ENCODE measurements at regions not wholly inside any gene's neighbourhood (a gene's known extent, or its start where the extent isn't known, plus 50 kb on each side); places are given as distances from the start of the nearest gene placed in this dataset.

DNA sequence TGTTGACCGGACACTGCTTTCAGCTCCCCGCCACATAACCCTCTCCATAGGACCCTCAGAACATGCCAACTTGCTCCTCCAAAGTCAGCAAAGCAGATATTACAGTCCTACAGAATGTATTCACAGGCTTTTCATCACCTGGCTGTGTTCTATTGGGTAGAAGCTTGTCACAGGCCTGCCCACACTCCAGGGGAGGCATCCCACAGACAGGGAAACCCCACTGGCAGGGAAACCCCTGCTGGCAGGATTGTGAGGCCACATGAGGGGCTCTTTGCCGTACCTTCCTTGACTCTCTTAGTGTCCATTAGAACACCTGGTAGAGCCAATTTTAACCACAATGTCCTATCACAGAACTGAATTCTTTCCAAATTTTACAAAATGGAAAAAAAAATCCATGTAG lies 344.2 kb upstream of the MGMT start:
- Histone ChIP-seq H2AK5ac (ENCODE audit: low read depth, low read length) (no peak overlapping the region), H2BK12ac (ENCODE audit: low read length) (no peak overlapping the region), H3K4ac (ENCODE audit: low read length) (no peak overlapping the region), H3K23ac (ENCODE audit: low read depth, low read length, poor library complexity) (no peak overlapping the region), H3K4me3 (ENCODE audit: low read length in 2 of 2) (no peak overlapping the region), H4K8ac (ENCODE audit: low read depth, low read length) (no peak overlapping the region), H3K27me3 (ENCODE audit: control insufficient read depth in 3 of 3, insufficient read depth in 3 of 3, low read depth in 1 of 3, low read length in 3 of 3) (no peaks in the 10 kb centered on the region), H3K9me3 (replicated peaks in 1 of 2; ENCODE audit: control insufficient read depth in 2 of 2, insufficient read depth in 1 of 2, low read depth in 1 of 2, low read length in 2 of 2) (no peaks in the 10 kb centered on the region), H3K4me2 (ENCODE audit: insufficient read depth, low read length, poor library complexity, severe bottlenecking) (no peak overlapping the region), H3K27ac (replicated peaks; ENCODE audit: low read length) (no peak overlapping the region), H3K36me3 (replicated peaks in 1 of 2; ENCODE audit: control insufficient read depth in 2 of 2, insufficient read depth in 2 of 2, low read length in 2 of 2) (no peaks in the 10 kb centered on the region), H3K79me1 (ENCODE audit: low read depth, low read length) (no peaks in the 10 kb centered on the region), H3K18ac (ENCODE audit: low read length) (no peak overlapping the region), H2BK15ac (ENCODE audit: low read length) (no peak overlapping the region), H2AFZ (ENCODE audit: low read length) (no peak overlapping the region), H3K14ac (ENCODE audit: low read length) (no peak overlapping the region), H3K4me1 (ENCODE audit: control insufficient read depth in 2 of 2, insufficient read depth in 1 of 2, low read depth in 1 of 2, low read length in 2 of 2) (peaks cover 0 to 2% of the 10 kb centered on the region in 2 donors), H2BK120ac (ENCODE audit: low read depth, low read length) (no peak overlapping the region), H3K9ac (ENCODE audit: low read depth, low read length, poor library complexity) (no peak overlapping the region), H2BK5ac (ENCODE audit: low read length) (no peak overlapping the region), H4K91ac (ENCODE audit: low read depth, low read length, poor library complexity) (no peak overlapping the region)
- WGBS, 2 donors (ENCODE audit: extremely low coverage in 2 of 2, insufficient read length in 2 of 2, insufficient replicate concordance in 1 of 2): no CpG with 5 or more reads among the region's 3 CpGs
- no peak for DNase-seq (ENCODE audit: low spot score)

DNA sequence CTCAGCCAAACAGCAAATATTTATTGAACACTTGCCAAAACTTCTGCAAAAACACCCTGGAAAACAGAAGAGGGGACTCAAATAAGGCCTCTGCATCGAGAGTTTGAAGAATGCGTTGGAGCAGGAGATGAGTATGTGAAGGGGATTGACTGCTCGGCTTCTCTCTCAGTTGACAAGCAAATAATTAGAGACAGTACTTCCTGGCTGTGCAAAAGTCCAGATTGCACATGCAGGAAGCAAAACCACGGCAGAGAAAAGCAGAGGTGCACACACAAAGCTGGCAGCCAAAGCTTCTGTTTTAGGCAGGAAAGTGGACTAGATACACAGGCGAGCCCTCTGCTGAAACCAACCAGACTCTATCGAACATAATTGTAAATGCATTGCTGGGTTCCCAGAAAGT lies 343.6 kb upstream of the MGMT start:
- Histone ChIP-seq H2BK12ac (ENCODE audit: low read length) (no peak overlapping the region), H3K4me1 (ENCODE audit: control insufficient read depth in 2 of 2, insufficient read depth in 1 of 2, low read depth in 1 of 2, low read length in 2 of 2) (peaks cover 0 to 2% of the 10 kb centered on the region in 2 donors), H2BK120ac (ENCODE audit: low read depth, low read length) (no peak overlapping the region), H3K79me1 (ENCODE audit: low read depth, low read length) (no peaks in the 10 kb centered on the region), H2BK15ac (ENCODE audit: low read length) (no peak overlapping the region), H3K23ac (ENCODE audit: low read depth, low read length, poor library complexity) (no peak overlapping the region), H4K8ac (ENCODE audit: low read depth, low read length) (no peak overlapping the region), H3K27ac (replicated peaks; ENCODE audit: low read length) (no peak overlapping the region), H2BK5ac (ENCODE audit: low read length) (no peak overlapping the region), H3K36me3 (replicated peaks in 1 of 2; ENCODE audit: control insufficient read depth in 2 of 2, insufficient read depth in 2 of 2, low read length in 2 of 2) (no peaks in the 10 kb centered on the region), H3K27me3 (ENCODE audit: control insufficient read depth in 3 of 3, insufficient read depth in 3 of 3, low read depth in 1 of 3, low read length in 3 of 3) (no peaks in the 10 kb centered on the region), H2AFZ (ENCODE audit: low read length) (no peak overlapping the region), H3K4me2 (ENCODE audit: insufficient read depth, low read length, poor library complexity, severe bottlenecking) (no peak overlapping the region), H3K9ac (ENCODE audit: low read depth, low read length, poor library complexity) (no peak overlapping the region), H3K4me3 (ENCODE audit: low read length in 2 of 2) (no peak overlapping the region), H3K4ac (ENCODE audit: low read length) (no peak overlapping the region), H4K91ac (ENCODE audit: low read depth, low read length, poor library complexity) (no peak overlapping the region), H2AK5ac (ENCODE audit: low read depth, low read length) (no peak overlapping the region), H3K18ac (ENCODE audit: low read length) (no peak overlapping the region), H3K9me3 (replicated peaks in 1 of 2; ENCODE audit: control insufficient read depth in 2 of 2, insufficient read depth in 1 of 2, low read depth in 1 of 2, low read length in 2 of 2) (no peaks in the 10 kb centered on the region), H3K14ac (ENCODE audit: low read length) (no peak overlapping the region)
- WGBS, 2 donors (ENCODE audit: extremely low coverage in 2 of 2, insufficient read length in 2 of 2, insufficient replicate concordance in 1 of 2): no CpG with 5 or more reads among the region's 6 CpGs
- DNase-seq (ENCODE audit: low spot score): no peak

DNA sequence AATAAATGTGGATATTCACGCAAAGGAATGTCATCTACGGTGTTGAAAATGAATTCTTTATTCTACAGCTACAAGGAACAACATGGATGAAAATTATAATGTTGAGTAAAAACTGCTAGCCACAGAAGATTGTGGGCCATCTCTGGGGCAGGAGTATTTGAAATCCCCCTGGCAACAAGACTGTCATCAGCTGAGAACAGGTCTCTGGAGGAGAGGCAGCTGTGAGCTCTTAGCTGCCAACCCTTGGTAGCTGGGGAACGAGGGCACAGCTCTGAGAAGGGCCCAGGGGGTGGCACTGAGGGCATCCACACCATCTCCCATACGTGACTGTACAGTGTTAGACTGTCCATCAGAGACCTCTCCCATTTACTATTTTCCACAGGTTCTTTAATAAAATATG lies 340.1 kb upstream of the MGMT start:
- no peak overlapping the region for H2BK12ac ChIP-seq (ENCODE audit: low read length)
- no peak overlapping the region for H4K8ac ChIP-seq (ENCODE audit: low read depth, low read length)
- H3K27ac ChIP-seq (replicated peaks; ENCODE audit: low read length): no peak overlapping the region
- no peaks in the 10 kb centered on the region for H3K79me1 ChIP-seq (ENCODE audit: low read depth, low read length)
- H2AK5ac ChIP-seq (ENCODE audit: low read depth, low read length): no peak overlapping the region
- no peak overlapping the region for H3K23ac ChIP-seq (ENCODE audit: low read depth, low read length, poor library complexity)
- DNase-seq (ENCODE audit: low spot score): no peak
- WGBS, 2 donors (ENCODE audit: extremely low coverage in 2 of 2, insufficient read length in 2 of 2, insufficient replicate concordance in 1 of 2): no CpG with 5 or more reads among the region's 4 CpGs
- no peaks in the 10 kb centered on the region for H3K4me1 ChIP-seq (ENCODE audit: control insufficient read depth in 2 of 2, insufficient read depth in 1 of 2, low read depth in 1 of 2, low read length in 2 of 2)
- no peak overlapping the region for H2BK5ac ChIP-seq (ENCODE audit: low read length)
- no peaks in the 10 kb centered on the region for H3K9me3 ChIP-seq (replicated peaks in 1 of 2; ENCODE audit: control insufficient read depth in 2 of 2, insufficient read depth in 1 of 2, low read depth in 1 of 2, low read length in 2 of 2)
- H3K9ac ChIP-seq (ENCODE audit: low read depth, low read length, poor library complexity): no peak overlapping the region
- no peak overlapping the region for H3K18ac ChIP-seq (ENCODE audit: low read length)
- no peaks in the 10 kb centered on the region for H3K27me3 ChIP-seq (ENCODE audit: control insufficient read depth in 3 of 3, insufficient read depth in 3 of 3, low read depth in 1 of 3, low read length in 3 of 3)
- H3K36me3 ChIP-seq (replicated peaks in 1 of 2; ENCODE audit: control insufficient read depth in 2 of 2, insufficient read depth in 2 of 2, low read length in 2 of 2): no peaks in the 10 kb centered on the region
- no peak overlapping the region for H3K14ac ChIP-seq (ENCODE audit: low read length)
- H2BK15ac ChIP-seq (ENCODE audit: low read length): no peak overlapping the region
- no peak overlapping the region for H3K4ac ChIP-seq (ENCODE audit: low read length)
- no peak overlapping the region for H4K91ac ChIP-seq (ENCODE audit: low read depth, low read length, poor library complexity)
- H3K4me3 ChIP-seq (ENCODE audit: low read length in 2 of 2): no peak overlapping the region
- H3K4me2 ChIP-seq (ENCODE audit: insufficient read depth, low read length, poor library complexity, severe bottlenecking): no peak overlapping the region
- no peak overlapping the region for H2BK120ac ChIP-seq (ENCODE audit: low read depth, low read length)
- no peak overlapping the region for H2AFZ ChIP-seq (ENCODE audit: low read length)

DNA sequence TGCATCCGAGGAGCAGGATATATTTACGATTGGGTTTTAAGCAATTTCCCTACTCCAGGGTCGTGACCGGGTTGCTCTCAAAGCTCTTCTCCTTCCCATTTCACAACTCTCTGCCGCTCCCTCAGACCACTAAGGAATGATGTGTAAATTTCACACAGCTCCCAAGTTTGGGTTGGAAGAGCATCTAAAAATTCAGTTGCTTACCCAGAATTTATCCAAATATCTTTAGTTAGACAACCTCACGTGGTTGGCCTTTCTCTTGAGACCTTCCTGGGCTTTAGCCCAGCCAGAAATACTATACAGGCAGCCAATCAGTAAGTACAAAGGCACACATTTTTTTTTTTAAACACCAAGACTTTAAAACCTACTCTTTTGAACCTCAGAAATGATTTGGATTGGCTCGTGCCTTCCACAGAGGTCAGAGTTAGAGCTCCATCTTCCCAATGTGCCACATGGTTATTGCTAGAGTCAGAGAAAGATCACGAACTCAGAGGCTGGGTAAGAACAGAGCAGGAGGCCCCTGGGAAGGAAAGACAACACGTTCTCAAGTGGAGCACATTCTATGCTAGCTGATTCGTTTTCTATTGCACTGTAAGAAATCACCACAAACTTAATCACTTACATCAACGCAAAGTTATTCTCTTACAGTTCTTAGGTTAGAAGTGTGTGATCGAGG lies 335.4 kb upstream of the MGMT start:
- Histone ChIP-seq H3K4me1 (ENCODE audit: control insufficient read depth in 2 of 2, insufficient read depth in 1 of 2, low read depth in 1 of 2, low read length in 2 of 2) (peaks cover 0 to 2% of the 10 kb centered on the region in 2 donors), H4K91ac (ENCODE audit: low read depth, low read length, poor library complexity) (no peak overlapping the region), H3K4me3 (ENCODE audit: low read length in 2 of 2) (no peak overlapping the region), H2BK120ac (ENCODE audit: low read depth, low read length) (no peak overlapping the region), H3K4me2 (ENCODE audit: insufficient read depth, low read length, poor library complexity, severe bottlenecking) (no peak overlapping the region), H3K79me1 (ENCODE audit: low read depth, low read length) (no peaks in the 10 kb centered on the region), H3K4ac (ENCODE audit: low read length) (no peak overlapping the region), H2BK12ac (ENCODE audit: low read length) (no peak overlapping the region), H3K27ac (replicated peaks; ENCODE audit: low read length) (no peak overlapping the region), H2BK15ac (ENCODE audit: low read length) (no peak overlapping the region), H3K9me3 (replicated peaks in 1 of 2; ENCODE audit: control insufficient read depth in 2 of 2, insufficient read depth in 1 of 2, low read depth in 1 of 2, low read length in 2 of 2) (no peaks in the 10 kb centered on the region), H4K8ac (ENCODE audit: low read depth, low read length) (no peak overlapping the region), H2AFZ (ENCODE audit: low read length) (no peak overlapping the region), H3K14ac (ENCODE audit: low read length) (no peak overlapping the region), H3K27me3 (ENCODE audit: control insufficient read depth in 3 of 3, insufficient read depth in 3 of 3, low read depth in 1 of 3, low read length in 3 of 3) (no peaks in the 10 kb centered on the region), H2AK5ac (ENCODE audit: low read depth, low read length) (no peak overlapping the region), H3K9ac (ENCODE audit: low read depth, low read length, poor library complexity) (no peak overlapping the region), H3K23ac (ENCODE audit: low read depth, low read length, poor library complexity) (no peak overlapping the region), H2BK5ac (ENCODE audit: low read length) (no peak overlapping the region), H3K36me3 (replicated peaks in 1 of 2; ENCODE audit: control insufficient read depth in 2 of 2, insufficient read depth in 2 of 2, low read length in 2 of 2) (no peaks in the 10 kb centered on the region), H3K18ac (ENCODE audit: low read length) (no peak overlapping the region)
- no peak for DNase-seq (ENCODE audit: low spot score)
- WGBS, 2 donors (ENCODE audit: extremely low coverage in 2 of 2, insufficient read length in 2 of 2, insufficient replicate concordance in 1 of 2): no CpG with 5 or more reads among the region's 12 CpGs

All from neuronal stem cell (in vitro differentiated cells).